ENCODE measurements at regions not wholly inside any gene's neighbourhood (a gene's known extent, or its start where the extent isn't known, plus 50 kb on each side); places are given as distances from the start of the nearest gene placed in this dataset.
"Not testable (repeated sequence)": the region's sequence is repeated elsewhere in the genome, so short reads cannot be mapped to it uniquely, and the experiment has no call there.

DNA sequence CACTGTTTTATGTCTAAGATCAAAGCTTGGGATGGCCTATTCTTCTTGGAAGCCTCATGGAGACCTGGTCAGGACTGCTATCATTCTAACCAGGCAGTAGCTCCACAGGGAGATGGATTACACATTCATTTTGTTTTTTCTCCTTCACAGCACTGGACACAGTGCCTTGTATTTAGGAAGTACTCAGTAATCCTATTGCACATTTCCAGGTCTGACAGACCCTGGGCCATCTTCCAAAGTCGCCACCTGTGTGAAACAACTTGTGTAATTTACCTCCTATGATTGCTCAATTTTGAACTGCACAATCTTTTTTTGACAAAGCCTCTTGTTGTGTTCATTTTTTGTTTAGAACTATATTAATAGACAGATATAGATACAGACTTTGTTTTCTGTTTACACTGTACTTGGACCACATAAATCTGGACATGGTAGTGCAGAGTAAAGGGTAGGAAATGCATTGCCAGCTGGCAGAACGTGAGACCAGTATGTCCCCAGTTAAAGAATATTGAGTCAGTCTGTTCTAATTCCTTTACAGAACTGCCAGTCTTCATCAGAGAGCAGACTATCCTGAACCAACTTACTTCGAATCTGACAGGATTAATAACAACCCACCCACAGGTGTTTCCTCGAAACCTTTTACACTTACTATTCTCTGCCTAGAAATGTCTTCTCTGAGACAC, 277.8 kb upstream of the CYRIA start:
- Histone ChIP-seq H3K36me3 (no peaks in the 10 kb centered on the region), H3K27ac (no peak overlapping the region), H4K20me1 (no peaks in the 10 kb centered on the region), H3K9me3 (replicated peaks in 1 of 11) (peaks cover 0 to 5% (median 0%) of the 10 kb centered on the region in 11 experiments; a peak in 4 of 22 replicates), H3K4me3 (no peak overlapping the region), H3K9ac (no peak overlapping the region), H3K4me2 (no peak overlapping the region), H3K27me3 (no peaks in the 10 kb centered on the region), H3K4me1 (peaks cover 0 to 3% (median 0%) of the 10 kb centered on the region in 10 experiments; a peak in 1 of 20 replicates)
- TF ChIP-seq Cebpa-rat (IDR thresholded peaks at IDR 0.05): no peak

DNA sequence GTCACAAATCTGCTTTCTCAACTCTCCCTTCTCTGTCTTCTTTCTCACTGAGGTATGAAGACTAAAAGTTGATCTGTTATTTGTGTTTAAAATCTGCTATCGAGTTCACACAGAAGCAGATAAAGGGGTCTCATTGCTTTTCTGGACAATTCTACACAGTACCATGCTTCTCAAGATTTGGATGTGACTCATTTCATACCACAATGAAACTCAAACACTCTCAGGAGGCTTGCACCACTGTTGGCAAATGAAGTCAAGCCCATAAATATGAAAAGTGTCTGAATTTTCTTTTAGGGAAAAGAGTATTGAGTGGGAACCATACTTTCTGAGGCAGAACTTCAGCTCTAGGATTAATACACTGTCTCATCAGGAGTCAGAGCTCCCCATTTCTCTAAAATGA, 274.6 kb upstream of the CYRIA start:
- no peak for TF ChIP-seq Cebpa-rat (IDR thresholded peaks at IDR 0.05)
- Histone ChIP-seq H3K9ac (no peak overlapping the region), H3K27me3 (no peaks in the 10 kb centered on the region), H3K27ac (no peak overlapping the region), H3K4me1 (peaks cover 0 to 3% (median 0%) of the 10 kb centered on the region in 10 experiments; a peak in 1 of 20 replicates), H3K36me3 (no peaks in the 10 kb centered on the region), H3K4me3 (no peak overlapping the region), H4K20me1 (no peaks in the 10 kb centered on the region), H3K4me2 (no peak overlapping the region), H3K9me3 (replicated peaks in 1 of 11) (peaks cover 0 to 5% (median 0%) of the 10 kb centered on the region in 11 experiments; a peak in 4 of 22 replicates)

DNA sequence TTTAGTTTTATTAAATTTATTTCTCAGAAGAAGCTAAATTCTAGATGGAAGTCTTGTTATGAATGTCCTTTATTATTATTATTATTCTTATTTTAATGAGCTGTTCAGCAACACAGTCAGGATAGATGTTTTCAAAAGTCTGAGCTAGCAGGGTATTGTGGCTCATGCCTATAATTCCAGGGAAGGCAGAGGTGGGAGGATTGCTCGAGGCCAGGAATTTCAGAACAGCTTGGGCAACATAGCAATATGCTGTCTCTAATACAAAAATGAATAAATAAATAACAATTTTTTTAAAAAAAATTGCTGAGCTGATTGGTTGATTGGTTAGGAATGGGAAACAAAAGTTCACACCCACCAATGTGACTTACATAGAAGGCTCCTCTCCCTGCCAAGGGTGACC, 274.1 kb upstream of the CYRIA start:
- no peak for TF ChIP-seq Cebpa-rat (IDR thresholded peaks at IDR 0.05)
- H3K27me3 ChIP-seq: no peaks in the 10 kb centered on the region
- no peaks in the 10 kb centered on the region for H4K20me1 ChIP-seq
- no peak overlapping the region for H3K9ac ChIP-seq
- peaks cover 0 to 3% (median 0%) of the 10 kb centered on the region in 10 experiments; a peak in 1 of 20 replicates for H3K4me1 ChIP-seq
- peaks cover 0 to 5% (median 0%) of the 10 kb centered on the region in 11 experiments; a peak in 4 of 22 replicates for H3K9me3 ChIP-seq (replicated peaks in 1 of 11)
- no peak overlapping the region for H3K4me2 ChIP-seq
- H3K36me3 ChIP-seq: no peaks in the 10 kb centered on the region
- no peak overlapping the region for H3K27ac ChIP-seq
- no peak overlapping the region for H3K4me3 ChIP-seq

DNA sequence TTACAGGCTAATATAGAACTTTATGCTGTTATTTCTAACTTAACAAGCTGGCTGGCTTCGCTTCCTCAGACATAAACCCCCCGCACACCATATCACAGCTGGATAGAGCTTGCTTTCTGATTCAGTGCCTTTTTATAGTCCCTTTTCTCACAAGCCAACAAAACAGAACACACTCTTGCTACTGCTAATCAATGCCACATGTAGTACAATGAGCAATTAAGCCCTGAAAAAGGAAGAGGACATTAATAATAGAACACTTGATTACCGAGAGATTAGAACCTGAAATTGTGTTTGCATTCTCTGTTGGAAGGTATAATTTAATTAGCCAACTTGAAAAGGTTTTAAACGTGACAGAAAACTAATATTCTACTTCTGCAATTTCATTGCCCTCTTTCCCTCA, 267.7 kb upstream of the CYRIA start:
- no peak for TF ChIP-seq Cebpa-rat (IDR thresholded peaks at IDR 0.05)
- Histone ChIP-seq H3K9ac (no peak overlapping the region), H3K4me2 (no peak overlapping the region), H3K9me3 (replicated peaks in 1 of 11) (no peaks in the 10 kb centered on the region), H3K36me3 (no peaks in the 10 kb centered on the region), H3K4me3 (no peak overlapping the region), H3K4me1 (no peaks in the 10 kb centered on the region), H3K27ac (no peak overlapping the region), H4K20me1 (no peaks in the 10 kb centered on the region), H3K27me3 (no peaks in the 10 kb centered on the region)

DNA sequence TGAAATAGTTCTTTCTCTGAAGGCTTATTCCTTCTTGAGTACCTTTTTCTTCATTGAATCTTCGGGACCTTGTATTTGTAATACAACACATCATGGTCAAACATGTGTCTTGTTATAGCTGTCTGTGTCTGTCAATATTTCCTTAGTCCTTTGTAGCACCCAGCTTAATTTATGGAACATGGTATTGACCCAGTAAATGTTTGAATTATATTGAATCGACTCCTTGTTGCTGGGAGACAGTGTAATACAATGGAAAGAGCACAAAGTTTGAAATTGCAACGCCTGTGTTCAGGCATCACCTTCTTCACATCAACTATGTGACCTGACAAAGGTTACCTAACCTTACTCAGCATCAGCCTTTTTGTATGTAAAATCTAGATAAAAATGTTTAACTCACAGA, 267.2 kb upstream of the CYRIA start:
- H3K36me3 ChIP-seq: no peaks in the 10 kb centered on the region
- no peak overlapping the region for H3K4me3 ChIP-seq
- H3K4me1 ChIP-seq: no peaks in the 10 kb centered on the region
- TF ChIP-seq Cebpa-rat (IDR thresholded peaks at IDR 0.05): no peak
- H3K9me3 ChIP-seq (replicated peaks in 1 of 11): no peaks in the 10 kb centered on the region
- no peak overlapping the region for H3K27ac ChIP-seq
- H3K27me3 ChIP-seq: no peaks in the 10 kb centered on the region
- H4K20me1 ChIP-seq: no peaks in the 10 kb centered on the region
- H3K9ac ChIP-seq: no peak overlapping the region
- H3K4me2 ChIP-seq: no peak overlapping the region

DNA sequence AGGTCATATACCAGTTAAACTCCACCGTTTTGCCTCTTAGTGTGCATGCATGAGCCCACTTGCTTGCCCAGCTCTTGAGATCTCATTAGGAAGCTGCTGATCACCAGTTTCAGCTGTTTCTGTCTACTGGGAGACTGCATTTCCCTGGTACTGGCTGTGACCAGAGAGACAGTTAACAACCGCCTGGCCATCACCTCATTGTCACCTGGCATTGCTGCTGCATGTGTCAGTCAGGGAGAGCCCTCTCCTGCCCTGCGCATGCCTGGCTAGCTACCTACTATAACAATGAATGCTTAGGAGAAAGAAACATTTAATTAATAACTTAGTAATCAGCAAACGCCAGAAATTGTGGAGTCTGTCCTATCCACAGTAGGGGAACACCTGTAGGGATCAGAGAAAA, 265.8 kb upstream of the CYRIA start:
- no peaks in the 10 kb centered on the region for H3K4me1 ChIP-seq
- H3K9me3 ChIP-seq (replicated peaks in 1 of 11): no peaks in the 10 kb centered on the region
- no peak overlapping the region for H3K4me2 ChIP-seq
- no peak overlapping the region for H3K4me3 ChIP-seq
- TF ChIP-seq Cebpa-rat (IDR thresholded peaks at IDR 0.05): no peak
- no peaks in the 10 kb centered on the region for H4K20me1 ChIP-seq
- H3K27ac ChIP-seq: no peak overlapping the region
- no peaks in the 10 kb centered on the region for H3K36me3 ChIP-seq
- no peaks in the 10 kb centered on the region for H3K27me3 ChIP-seq
- no peak overlapping the region for H3K9ac ChIP-seq

DNA sequence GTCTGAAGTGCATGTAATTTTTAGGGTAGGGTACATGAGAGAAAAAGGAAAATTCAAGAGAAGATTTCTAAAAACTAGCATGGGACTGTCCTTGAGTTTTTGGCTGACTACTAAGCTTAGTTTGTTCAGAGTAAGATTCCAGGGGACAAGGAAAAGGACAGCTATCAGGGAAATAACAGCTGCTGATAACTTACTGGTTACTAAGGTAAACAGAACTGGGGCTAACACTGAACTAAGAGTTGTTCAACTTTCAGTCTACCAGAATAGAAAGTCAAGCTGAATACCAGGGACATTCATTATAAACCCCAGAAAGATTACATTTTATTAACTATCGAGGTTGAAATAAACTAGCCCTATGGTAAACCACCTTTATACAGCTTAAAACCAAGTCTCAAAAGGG, 261.8 kb upstream of the CYRIA start:
- H4K20me1 ChIP-seq: no peaks in the 10 kb centered on the region
- H3K27ac ChIP-seq: no peak overlapping the region
- H3K4me1 ChIP-seq: no peaks in the 10 kb centered on the region
- no peak for TF ChIP-seq Cebpa-rat (IDR thresholded peaks at IDR 0.05)
- no peak overlapping the region for H3K9ac ChIP-seq
- H3K9me3 ChIP-seq (replicated peaks in 1 of 11): peaks cover 0 to 16% (median 9%) of the 10 kb centered on the region in 11 experiments; a peak in 9 of 22 replicates
- H3K27me3 ChIP-seq: no peaks in the 10 kb centered on the region
- H3K4me3 ChIP-seq: no peak overlapping the region
- no peak overlapping the region for H3K4me2 ChIP-seq
- no peaks in the 10 kb centered on the region for H3K36me3 ChIP-seq

DNA sequence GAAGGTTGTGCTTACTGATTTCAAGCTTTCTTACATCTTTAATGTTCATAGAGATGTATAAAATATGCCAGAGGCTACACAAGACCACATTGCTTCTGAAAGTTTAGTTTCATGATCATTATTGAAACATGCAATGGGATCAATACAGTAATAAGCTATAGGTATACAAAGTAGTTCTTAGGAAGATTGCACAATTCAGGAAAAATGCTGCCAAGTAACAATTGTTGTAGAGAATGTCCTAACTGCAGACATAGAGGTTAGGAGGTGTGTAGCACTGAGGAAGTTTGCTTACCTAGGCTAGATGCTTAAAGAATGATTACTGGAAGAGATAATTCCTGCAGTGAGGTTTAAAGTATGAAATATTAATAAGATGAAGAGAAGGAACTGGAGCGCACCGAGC, 259.5 kb upstream of the CYRIA start:
- Histone ChIP-seq H3K27me3 (no peaks in the 10 kb centered on the region), H3K27ac (no peak overlapping the region), H3K4me2 (no peak overlapping the region), H3K4me1 (peaks cover 0 to 17% (median 0%) of the 10 kb centered on the region in 10 experiments; a peak in 4 of 20 replicates), H3K4me3 (no peak overlapping the region), H3K9me3 (replicated peaks in 1 of 11) (peaks cover 0 to 19% (median 9%) of the 10 kb centered on the region in 11 experiments; a peak in 9 of 22 replicates), H3K36me3 (no peaks in the 10 kb centered on the region), H4K20me1 (no peaks in the 10 kb centered on the region), H3K9ac (no peak overlapping the region)
- no peak for TF ChIP-seq Cebpa-rat (IDR thresholded peaks at IDR 0.05)

DNA sequence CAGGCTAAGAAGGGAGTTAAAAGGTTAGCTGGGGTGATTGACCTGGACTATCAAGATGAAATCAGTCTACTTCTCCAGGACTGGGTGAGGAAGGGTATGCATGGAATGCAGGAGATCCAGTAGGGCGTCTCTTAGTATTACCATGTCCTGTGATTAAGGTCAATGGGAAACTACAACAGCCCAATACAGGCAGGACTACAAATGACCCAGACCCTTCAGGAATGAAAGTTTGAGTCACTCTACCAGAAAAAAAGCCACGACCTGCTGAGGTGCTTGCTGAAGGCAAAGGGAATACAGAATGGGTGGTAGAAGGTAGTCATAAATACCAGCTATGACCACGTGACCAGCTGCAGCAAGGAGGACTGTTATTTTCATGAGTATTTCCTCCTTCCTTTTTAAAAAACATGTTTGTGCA, 249.7 kb upstream of the CYRIA start:
- H3K4me2 ChIP-seq; H4K20me1 ChIP-seq; H3K27ac ChIP-seq; H3K9me3 ChIP-seq (replicated peaks in 1 of 11); H3K9ac ChIP-seq; H3K4me3 ChIP-seq; H3K36me3 ChIP-seq; H3K27me3 ChIP-seq: not testable (repeated sequence)
- H3K4me1 ChIP-seq: peaks cover 0 to 26% (median 0%) of the 10 kb centered on the region in 10 experiments; a peak in 4 of 20 replicates

DNA sequence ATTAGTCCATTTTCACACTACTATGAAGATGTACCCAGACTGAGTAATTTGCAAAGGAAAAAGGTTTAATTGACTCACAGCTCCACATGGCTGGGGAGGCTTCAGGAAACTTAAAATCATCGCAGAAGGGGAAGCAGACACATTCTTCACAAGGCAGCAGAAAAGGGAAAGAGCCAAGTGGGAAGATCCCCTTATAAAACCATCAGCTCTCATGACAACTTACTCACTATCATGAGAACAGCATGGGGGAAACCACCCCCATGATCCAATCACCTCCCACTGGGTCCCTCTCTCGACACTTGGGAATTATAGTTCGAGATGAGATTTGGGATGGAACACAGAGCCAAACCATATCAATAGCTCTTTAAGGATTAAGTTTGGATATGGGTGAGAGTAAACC, 246.1 kb upstream of the CYRIA start:
- no peaks in the 10 kb centered on the region for H3K9me3 ChIP-seq (replicated peaks in 1 of 11)
- TF ChIP-seq Cebpa-rat (IDR thresholded peaks at IDR 0.05): no peak
- H3K27ac ChIP-seq: peak overlapping the region in 2 of 11 experiments; percentile 3 to 35; a peak in 2 of 22 replicates
- H3K4me2 ChIP-seq: peak overlapping the region in 2 of 11 experiments; percentile 31 to 48; a peak in 3 of 22 replicates
- no peak overlapping the region for H3K4me3 ChIP-seq
- H3K27me3 ChIP-seq: no peaks in the 10 kb centered on the region
- H4K20me1 ChIP-seq: no peaks in the 10 kb centered on the region
- no peaks in the 10 kb centered on the region for H3K36me3 ChIP-seq
- no peak overlapping the region for H3K9ac ChIP-seq
- peaks cover 0 to 16% (median 0%) of the 10 kb centered on the region in 10 experiments; a peak in 3 of 20 replicates for H3K4me1 ChIP-seq

Data from BLaER1 treated with 17β-estradiol and CSF1 and Interleukin-3, amounts not matched to agents 10 nM and 100 nM (cell line).